Myocyte (in vitro differentiated cells): ENCODE measurements at regions not wholly inside any gene's neighbourhood (a gene's known extent, or its start where the extent isn't known, plus 50 kb on each side); places are given as distances from the start of the nearest gene placed in this dataset.

Experiments
- DNase-seq: peaks from one replicate; pipeline ENCODE4 v3.0.0-alpha.2; 2012; ENCODE audit warnings: low read depth

DNA sequence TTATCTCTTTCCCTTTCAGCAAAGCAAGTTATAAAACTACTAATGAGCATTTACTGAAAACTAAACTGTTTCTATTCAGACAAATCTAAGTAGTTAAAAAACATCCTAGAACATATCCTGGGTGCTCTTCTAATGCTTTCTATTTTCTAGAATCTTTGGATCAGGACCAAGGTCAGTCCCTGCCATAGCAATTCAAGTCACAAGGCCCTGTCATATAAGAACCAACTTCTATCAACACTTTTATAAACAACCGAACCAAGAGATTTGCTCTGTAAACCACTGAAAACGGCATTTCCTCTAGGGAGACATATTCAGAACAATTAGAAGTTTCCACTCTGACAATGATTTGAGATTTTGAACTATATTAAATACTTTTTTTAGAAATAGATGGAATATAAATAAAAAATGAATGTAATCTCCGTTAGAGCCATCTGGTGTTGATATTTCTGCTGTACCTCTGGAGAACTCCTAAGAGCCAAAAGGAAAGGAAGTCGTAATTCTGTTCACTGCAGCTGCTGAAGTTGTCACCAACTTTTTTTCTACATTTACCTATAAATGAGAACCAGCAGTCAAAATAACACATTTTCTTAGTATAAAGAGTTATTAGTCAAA, 51.4 kb upstream of the LGSN start:
- DNase-seq: no peak

GRCh38 chr6:63372951-63373533, 53.3 kb upstream of the LGSN start:
- DNase-seq: no peak

DNA sequence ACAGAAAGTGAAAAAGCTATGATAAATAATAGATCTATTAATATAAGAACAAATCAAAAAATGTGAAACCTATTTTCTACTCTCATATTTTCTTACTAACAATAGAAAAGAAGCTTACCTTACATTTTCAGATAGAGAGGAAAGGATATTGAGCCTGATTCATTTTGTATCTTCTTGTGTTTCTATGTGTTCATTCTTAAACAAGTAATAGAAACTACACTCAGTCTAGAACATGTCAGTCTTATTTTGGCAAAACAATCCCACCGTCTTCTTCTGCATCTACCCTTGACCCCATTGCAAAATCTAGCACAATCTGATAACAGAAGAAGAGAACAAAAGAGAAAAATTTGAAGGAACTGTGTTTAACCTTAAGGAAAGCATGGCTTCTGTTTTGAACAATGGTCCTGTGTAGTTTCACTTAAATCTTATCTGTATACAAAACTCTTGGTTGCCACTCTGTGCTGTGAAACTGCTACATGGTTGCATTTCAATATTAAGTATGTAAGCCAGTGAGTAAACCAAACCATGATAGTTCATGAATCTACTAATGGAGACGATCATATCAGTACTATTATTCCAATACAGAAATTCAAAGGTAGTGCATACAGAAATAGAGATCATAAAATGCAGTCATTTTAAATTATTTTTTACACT, 69.5 kb upstream of the LGSN start:
- no peak for DNase-seq

DNA sequence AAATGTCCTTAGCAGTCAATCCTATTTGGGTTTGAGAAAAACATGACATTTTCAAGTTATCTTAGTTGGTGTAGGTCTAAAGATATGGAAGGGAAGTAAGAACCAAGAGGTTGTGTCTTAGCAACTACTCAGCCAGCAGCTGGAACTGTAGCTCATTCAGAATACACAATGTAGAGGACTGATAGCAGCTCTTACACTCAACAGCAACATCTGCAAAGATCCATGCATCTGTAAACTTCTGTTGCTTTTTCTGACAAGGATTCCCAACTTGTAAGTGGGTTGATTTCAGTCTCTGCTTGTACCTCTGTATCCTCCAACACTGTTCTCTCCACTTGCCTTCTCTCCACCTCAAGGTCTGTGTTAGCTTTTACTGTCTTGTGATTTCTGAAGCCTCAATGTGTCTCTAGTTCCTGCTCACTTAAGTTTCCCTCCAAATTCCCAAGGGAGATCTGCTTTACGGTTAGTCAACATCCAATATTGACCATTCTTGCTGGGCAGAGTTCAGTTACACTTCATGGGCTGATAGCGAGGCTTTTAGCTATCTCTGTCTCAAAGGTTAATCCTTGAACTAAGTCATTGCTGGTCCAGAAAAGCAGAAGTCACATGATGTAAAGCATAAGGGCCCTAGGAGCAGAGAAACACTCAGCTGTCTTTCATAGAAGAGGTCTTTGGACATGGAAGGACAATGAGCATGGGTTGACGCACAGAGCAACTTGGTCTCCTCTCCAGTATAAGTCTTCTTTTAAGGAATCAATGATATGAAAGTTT, 71.6 kb upstream of the LGSN start:
- DNase-seq: no peak

- DNase-seq: no peak
These were observed 72.4 kb upstream of the LGSN start for GRCh38 chr6:63392092-63392724.

- no peak for DNase-seq
These were observed 75.0 kb upstream of the LGSN start for GRCh38 chr6:63394656-63395308.

GRCh38 chr6:63395381-63395780, 75.6 kb upstream of the LGSN start:
- DNase-seq: no peak

DNA sequence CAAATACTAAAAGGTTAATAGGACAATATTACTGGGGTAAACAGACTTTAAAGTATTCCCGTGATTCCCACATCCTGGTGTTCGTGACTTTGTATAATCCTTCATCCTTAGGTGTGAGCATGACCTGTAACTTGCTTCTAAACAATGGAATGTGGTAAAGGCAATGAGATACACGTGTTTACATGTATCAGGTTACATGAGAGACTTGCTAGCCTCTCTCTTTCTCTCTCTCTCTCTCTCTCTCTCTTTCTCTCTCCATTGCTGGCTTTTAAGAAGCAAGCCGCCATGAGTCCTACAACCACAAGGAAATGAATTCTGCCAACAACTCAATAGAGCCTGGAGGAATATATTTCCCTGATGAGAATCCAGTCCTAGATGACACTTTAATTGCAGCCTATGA, 83.9 kb upstream of the LGSN start:
- no peak for DNase-seq

GRCh38 chr6:63410435-63411426, 90.9 kb upstream of the LGSN start:
- DNase-seq: no peak

DNA sequence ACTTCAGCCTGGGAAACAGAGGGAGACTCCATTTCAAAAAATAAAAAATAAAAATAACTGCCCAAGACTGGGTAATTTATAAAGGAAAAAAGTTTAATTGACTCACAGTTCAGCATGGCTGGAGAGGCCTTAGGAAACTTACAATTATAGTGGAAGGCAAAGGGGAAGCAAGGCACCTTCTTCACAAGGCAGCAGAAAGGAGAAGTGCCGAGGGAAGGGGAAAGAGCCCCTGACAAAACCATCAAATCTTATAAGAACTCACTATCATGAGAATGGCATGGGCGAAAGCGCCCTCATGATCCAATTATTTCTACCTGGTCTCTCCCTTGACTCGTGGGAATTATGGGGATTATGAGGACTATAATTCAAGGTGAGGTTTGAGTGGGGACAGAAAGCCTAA, 95.5 kb upstream of the LGSN start:
- DNase-seq: no peak

- no peak for DNase-seq
These were observed 99.0 kb upstream of the LGSN start for GRCh38 chr6:63418741-63419140.

- DNase-seq: no peak
These were observed 104.9 kb upstream of the LGSN start for GRCh38 chr6:63424636-63425035.

DNA sequence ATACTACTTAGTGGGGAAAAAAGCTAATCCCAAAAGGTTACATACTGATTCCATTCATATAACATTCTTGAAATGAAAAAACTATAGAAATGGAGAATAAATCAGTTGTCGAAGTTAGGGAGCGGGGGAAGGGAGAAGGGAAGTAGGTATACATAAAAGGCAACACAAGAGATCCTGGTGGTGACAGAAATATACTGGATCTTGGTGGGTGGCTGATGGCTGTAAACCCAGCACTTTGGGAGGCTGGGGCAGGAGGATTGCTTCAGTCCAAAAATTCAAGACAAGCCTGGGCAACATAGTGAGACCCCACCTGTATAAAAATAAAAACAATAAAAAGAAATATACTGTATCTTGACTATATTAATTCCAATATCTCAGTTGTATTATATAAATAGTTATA, 105.7 kb upstream of the LGSN start:
- no peak for DNase-seq

- DNase-seq: no peak
These were observed 107.1 kb upstream of the LGSN start for GRCh38 chr6:63426844-63427243.

DNA sequence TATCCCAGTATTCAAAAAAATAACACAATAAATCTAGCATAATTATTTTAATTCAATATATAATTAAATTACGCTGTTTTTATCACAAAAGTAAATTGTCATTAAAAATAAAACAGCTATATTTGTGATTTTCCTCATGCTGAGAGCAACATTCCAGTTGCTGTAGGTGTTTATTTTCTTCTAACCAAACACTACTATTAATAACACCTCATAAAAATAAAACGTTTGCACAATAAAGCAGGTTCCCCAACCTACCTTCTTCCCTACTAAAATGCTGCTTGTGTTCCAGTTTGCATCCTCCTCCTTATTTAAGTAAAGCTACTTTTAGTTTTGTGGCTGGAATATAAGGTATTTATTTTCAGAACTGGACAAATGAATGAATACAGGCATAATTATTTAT, 108.2 kb upstream of the LGSN start:
- DNase-seq: no peak

DNA sequence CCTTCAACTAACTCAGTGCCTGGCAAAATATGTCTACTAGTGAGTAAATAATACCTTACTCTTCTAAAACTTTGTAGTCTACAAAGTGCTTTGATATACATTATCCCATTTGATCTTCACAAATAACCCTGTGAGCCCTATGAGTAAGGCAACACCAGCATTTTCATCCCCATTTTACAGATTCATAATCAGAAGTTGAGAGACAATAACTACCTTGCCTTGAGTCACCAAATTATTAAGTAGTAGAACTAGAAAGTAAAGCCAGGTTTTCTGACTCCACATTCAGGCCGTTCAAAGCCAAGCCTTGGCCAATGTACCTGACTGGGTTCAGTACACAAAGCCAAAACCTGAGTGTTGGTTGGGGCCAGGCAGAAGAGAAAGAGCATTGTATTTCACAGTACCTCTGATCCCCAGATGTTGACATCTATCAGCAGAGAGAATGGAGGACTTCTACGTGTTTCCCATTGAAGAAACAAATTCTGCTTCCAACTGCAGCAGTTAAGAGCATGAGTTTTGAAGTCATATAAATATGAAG, 111.3 kb upstream of the LGSN start:
- DNase-seq: no peak

DNA sequence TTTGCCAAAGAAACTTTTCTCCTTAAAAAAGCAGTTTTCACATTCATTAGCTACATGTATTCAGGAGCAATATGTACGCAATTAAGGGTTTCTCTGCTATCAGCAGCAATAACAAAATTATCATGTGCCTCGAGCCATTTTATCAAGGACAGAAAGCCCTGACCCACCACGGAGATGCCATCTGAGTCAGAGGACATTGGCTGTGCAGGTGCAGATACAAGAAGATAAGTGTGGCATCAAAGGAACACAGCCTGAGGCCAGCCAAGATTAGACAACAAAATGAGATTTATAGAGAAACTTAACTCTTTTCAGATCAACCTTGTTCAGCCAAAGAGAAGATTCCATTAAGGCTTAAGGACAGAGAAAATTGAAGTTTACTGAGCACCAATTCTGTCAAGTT, 115.2 kb upstream of the LGSN start:
- DNase-seq: no peak

DNA sequence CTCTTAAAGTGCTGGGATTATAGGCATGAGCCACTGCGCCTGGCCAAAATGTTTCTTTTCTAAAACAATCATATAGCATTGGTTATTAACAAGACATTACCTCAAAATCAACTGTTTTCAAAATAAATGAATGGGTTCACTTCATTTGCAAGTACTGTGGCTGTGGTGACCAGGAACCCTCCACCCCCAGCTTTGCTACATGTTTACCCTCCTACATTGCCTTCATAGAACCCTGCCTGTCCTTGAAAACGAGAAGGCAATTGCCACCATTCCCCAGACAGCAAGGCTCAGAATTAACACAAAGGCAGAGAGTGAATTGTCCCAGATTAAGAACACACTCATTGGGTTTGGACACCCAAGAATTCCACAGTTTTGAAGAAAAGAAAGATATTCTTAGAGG, 116.6 kb upstream of the LGSN start:
- DNase-seq: no peak

DNA sequence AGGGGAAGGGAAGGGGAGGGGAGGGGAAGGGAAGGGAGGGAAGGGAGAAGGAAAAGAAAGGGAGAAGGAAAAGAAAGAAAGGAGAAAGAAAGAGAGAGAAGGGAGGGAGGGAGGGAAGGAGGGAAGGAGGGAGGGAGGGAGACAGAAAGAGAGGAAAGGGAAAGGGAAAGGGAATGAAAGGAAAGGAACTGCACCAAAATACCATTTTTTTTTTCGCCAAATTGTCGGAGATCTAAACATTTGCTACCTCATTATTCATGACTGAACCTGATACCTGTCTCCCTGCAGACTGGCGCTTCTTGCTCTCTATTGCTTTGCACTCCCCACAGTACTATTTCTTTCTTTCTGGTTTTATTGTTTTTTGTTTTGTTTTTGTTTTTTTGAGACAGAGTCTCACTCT, 117.3 kb upstream of the LGSN start:
- DNase-seq: no peak

- DNase-seq: no peak
These were observed 120.3 kb upstream of the LGSN start for GRCh38 chr6:63440057-63440456.
